ENCODE measurements at regions not wholly inside any gene's neighbourhood (a gene's known extent, or its start where the extent isn't known, plus 50 kb on each side); places are given as distances from the start of the nearest gene placed in this dataset.

- BruUV-seq (replicated peaks): no TSS peak
- Histone ChIP-seq H3K4me1 (ENCODE audit: control insufficient read depth, insufficient read depth, low read length) (no peaks in the 10 kb centered on the region), H3K27ac (ENCODE audit: low read length) (no peak overlapping the region), H3K36me3 (ENCODE audit: control insufficient read depth, insufficient read depth, low read length) (no peaks in the 10 kb centered on the region), H3K27me3 (ENCODE audit: control insufficient read depth, insufficient read depth, low read length) (no peaks in the 10 kb centered on the region), H3K4me3 (ENCODE audit: low read depth in 2 of 2, low read length in 2 of 2) (no peak overlapping the region), H3K9me3 (ENCODE audit: control insufficient read depth, insufficient read depth, low read depth, low read length) (no peaks in the 10 kb centered on the region)
- no peak for DNase-seq (ENCODE audit: low read depth, low spot score)
- TF ChIP-seq TCF7L2 (IDR thresholded peaks at IDR 0.05; ENCODE audit: low read depth, low read length) (no peak), REST (IDR thresholded peaks at IDR 0.05; ENCODE audit: insufficient read depth in 1 of 2, low read depth in 2 of 2, low read length in 1 of 2) (no peak), POLR2AphosphoS5 (IDR thresholded peaks at IDR 0.05; ENCODE audit: low read depth, low read length) (no peak)
- no peak for ATAC-seq
- ChIA-PET POLR2A (no interaction called here), CTCF (no interaction called here)
- intact Hi-C loops (cut with micrococcal nuclease; ENCODE audit: unreplicated experiment): loop anchor here (5.0 kb wide), 2 partner anchors 191 to 301 kb away; no protein-coding TSS in a partner anchor
- in situ Hi-C loops (cut with HindIII; ENCODE audit: low pct_unique_long_range_greater_than_20kb, low sequenced_read_pairs): no loop called here
Observed at GRCh38 chr9:14466429-14466818, 152.5 kb upstream of the NFIB start.

GRCh38 chr9:14462950-14463349 lies 149.0 kb upstream of the NFIB start:
- ATAC-seq (no peak), DNase-seq (ENCODE audit: low read depth, low spot score) (no peak)
- TF ChIP-seq CTCF (IDR thresholded peaks at IDR 0.05) (no peak), POLR2AphosphoS5 (IDR thresholded peaks at IDR 0.05; ENCODE audit: low read depth, low read length) (no peak), TCF7L2 (IDR thresholded peaks at IDR 0.05; ENCODE audit: low read depth, low read length) (no peak), REST (IDR thresholded peaks at IDR 0.05; ENCODE audit: insufficient read depth in 1 of 2, low read depth in 2 of 2, low read length in 1 of 2) (no peak), SIN3A (IDR thresholded peaks at IDR 0.05; ENCODE audit: borderline replicate concordance, insufficient read depth, low read depth, low read length) (no peak)
- no peak overlapping the region for H3K4me3 ChIP-seq (ENCODE audit: low read depth in 2 of 2, low read length in 2 of 2)
- H3K36me3 ChIP-seq (ENCODE audit: control insufficient read depth, insufficient read depth, low read length): no peaks in the 10 kb centered on the region
- no peaks in the 10 kb centered on the region for H3K9me3 ChIP-seq (ENCODE audit: control insufficient read depth, insufficient read depth, low read depth, low read length)
- H3K27me3 ChIP-seq (ENCODE audit: control insufficient read depth, insufficient read depth, low read length): no peaks in the 10 kb centered on the region
- POLR2A ChIA-PET: no interaction called here
- H3K27ac ChIP-seq (ENCODE audit: low read length): no peak overlapping the region
- CTCF ChIA-PET: no interaction called here
- H3K4me1 ChIP-seq (ENCODE audit: control insufficient read depth, insufficient read depth, low read length): no peaks in the 10 kb centered on the region
- no TSS peak for BruUV-seq (replicated peaks)
- in situ Hi-C loops (cut with HindIII; ENCODE audit: low pct_unique_long_range_greater_than_20kb, low sequenced_read_pairs) (no loop called here), intact Hi-C loops (cut with micrococcal nuclease; ENCODE audit: unreplicated experiment) (no loop called here)
